ENCODE measurements at regions not wholly inside any gene's neighbourhood (a gene's known extent, or its start where the extent isn't known, plus 50 kb on each side); places are given as distances from the start of the nearest gene placed in this dataset.

GRCh38 chr6:48869595-48869994 is 593.5 kb downstream of the MMUT start:
- TF ChIP-seq CTCF (conservative IDR thresholded peaks at IDR 0.05) (no peak), ZFX (IDR thresholded peaks at IDR 0.05) (no peak)

Data from C4-2B (cell line).